ENCODE measurements at regions not wholly inside any gene's neighbourhood (a gene's known extent, or its start where the extent isn't known, plus 50 kb on each side); places are given as distances from the start of the nearest gene placed in this dataset.

GRCh38 chr9:129555512-129556215 is 65.2 kb downstream of the C9orf50 start:
- TF ChIP-seq, protein P1, sequence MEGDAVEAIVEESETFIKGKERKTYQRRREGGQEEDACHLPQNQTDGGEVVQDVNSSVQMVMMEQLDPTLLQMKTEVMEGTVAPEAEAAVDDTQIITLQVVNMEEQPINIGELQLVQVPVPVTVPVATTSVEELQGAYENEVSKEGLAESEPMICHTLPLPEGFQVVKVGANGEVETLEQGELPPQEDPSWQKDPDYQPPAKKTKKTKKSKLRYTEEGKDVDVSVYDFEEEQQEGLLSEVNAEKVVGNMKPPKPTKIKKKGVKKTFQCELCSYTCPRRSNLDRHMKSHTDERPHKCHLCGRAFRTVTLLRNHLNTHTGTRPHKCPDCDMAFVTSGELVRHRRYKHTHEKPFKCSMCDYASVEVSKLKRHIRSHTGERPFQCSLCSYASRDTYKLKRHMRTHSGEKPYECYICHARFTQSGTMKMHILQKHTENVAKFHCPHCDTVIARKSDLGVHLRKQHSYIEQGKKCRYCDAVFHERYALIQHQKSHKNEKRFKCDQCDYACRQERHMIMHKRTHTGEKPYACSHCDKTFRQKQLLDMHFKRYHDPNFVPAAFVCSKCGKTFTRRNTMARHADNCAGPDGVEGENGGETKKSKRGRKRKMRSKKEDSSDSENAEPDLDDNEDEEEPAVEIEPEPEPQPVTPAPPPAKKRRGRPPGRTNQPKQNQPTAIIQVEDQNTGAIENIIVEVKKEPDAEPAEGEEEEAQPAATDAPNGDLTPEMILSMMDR (IDR thresholded peaks at IDR 0.05 in 8 of 11, conservative IDR thresholded peaks at IDR 0.05 in 3 of 11), result no peak
- TF ChIP-seq POLR2A (IDR thresholded peaks at IDR 0.05), result no peak
